ENCODE measurements at regions not wholly inside any gene's neighbourhood (a gene's known extent, or its start where the extent isn't known, plus 50 kb on each side); places are given as distances from the start of the nearest gene placed in this dataset.

DNA sequence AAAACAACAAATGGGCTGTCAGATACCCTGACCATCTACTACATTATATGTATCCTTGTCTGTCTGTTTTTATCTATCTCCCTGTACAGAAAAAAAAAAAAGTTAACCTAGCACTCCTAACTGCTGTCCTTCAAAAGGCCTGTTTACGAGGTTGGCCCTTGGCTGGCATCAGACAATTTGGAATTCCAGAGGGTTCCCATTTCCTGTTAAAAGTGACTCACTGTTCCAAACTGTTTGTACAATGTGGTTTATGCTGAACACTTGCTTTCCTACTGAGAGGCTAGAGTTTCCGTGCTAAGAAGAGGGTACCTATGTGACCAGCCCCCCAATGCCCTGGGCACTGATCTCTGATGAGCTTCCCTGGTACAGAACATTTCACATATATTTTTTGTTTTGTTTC is 65.9 kb upstream of the HMGXB4 start:
- BruUV-seq (replicated peaks), result no TSS peak
- 100% methylated on average over 2 of the region's 2 CpGs for WGBS (ENCODE audit: insufficient coverage, low coverage, missing lambda C conversion rate)
- DNase-seq (ENCODE audit: extremely low read depth in 1 of 4, low spot score in 3 of 4), result no peak
- no peak for ATAC-seq
- Histone ChIP-seq H3K79me2 (ENCODE audit: control insufficient read depth, insufficient read depth, low read length) (no peaks in the 10 kb centered on the region), H3K9me3 (replicated peaks; ENCODE audit: control insufficient read depth, insufficient read depth, low read depth, low read length) (peaks cover 4% of the 10 kb centered on the region), H4K20me1 (replicated peaks; ENCODE audit: control insufficient read depth, insufficient read depth, low read length) (no peaks in the 10 kb centered on the region), H3K36me3 (ENCODE audit: control insufficient read depth, insufficient read depth, low read length) (peaks cover 32% of the 10 kb centered on the region), H3K9ac (ENCODE audit: insufficient read depth in 1 of 2, low read depth in 2 of 2, low read length in 2 of 2) (no peak overlapping the region), H2AFZ (ENCODE audit: low read depth, low read length) (no peak overlapping the region), H3K4me3 (no peak overlapping the region), H3K9me1 (ENCODE audit: control insufficient read depth, insufficient read depth, low read length) (no peaks in the 10 kb centered on the region), H3K27ac (ENCODE audit: extremely low read depth, low read depth, low read length) (no peak overlapping the region), H3K4me1 (replicated peaks in 1 of 2; ENCODE audit: control insufficient read depth in 2 of 2, insufficient read depth in 2 of 2, low read length in 2 of 2) (no peaks in the 10 kb centered on the region), H3K27me3 (ENCODE audit: control insufficient read depth in 2 of 2, insufficient read depth in 2 of 2, low read length in 2 of 2) (no peaks in the 10 kb centered on the region), H3K4me2 (ENCODE audit: insufficient read depth, low read length) (no peak overlapping the region)
- CTCF ChIA-PET (ENCODE audit: low intra/inter-chr PET ratio), result no interaction called here
- intact Hi-C loops (cut with micrococcal nuclease), result no loop called here
- in situ Hi-C loops (cut with MboI), result no loop called here
- POLR2A ChIA-PET, result no interaction called here
- FAIRE-seq, result no peak
- TF ChIP-seq CREB3 (tag; conservative IDR thresholded peaks at IDR 0.05; ENCODE audit: low read depth) (no peak), HSF4 (CRISPR knock-in tag; IDR thresholded peaks at IDR 0.05; ENCODE audit: borderline replicate concordance) (no peak), ARID3A (IDR thresholded peaks at IDR 0.05; ENCODE audit: borderline replicate concordance, low read depth, low read length) (no peak), SNIP1 (IDR thresholded peaks at IDR 0.05; ENCODE audit: low read depth) (no peak), SREBF1 (IDR thresholded peaks at IDR 0.05; ENCODE audit: borderline replicate concordance, low read depth, low read length) (no peak), HIVEP1 (CRISPR knock-in tag; IDR thresholded peaks at IDR 0.05) (no peak), TCF7L2 (IDR thresholded peaks at IDR 0.05; ENCODE audit: low read depth, low read length) (no peak), ZNF282 (CRISPR knock-in tag; IDR thresholded peaks at IDR 0.05) (no peak), RAD21 (CRISPR knock-in tag; conservative IDR thresholded peaks at IDR 0.05 in 1 of 2, IDR thresholded peaks at IDR 0.05 in 1 of 2) (no peak), SMARCA4 (IDR thresholded peaks at IDR 0.05) (no peak)
- TF ChIP-seq, protein P1, sequence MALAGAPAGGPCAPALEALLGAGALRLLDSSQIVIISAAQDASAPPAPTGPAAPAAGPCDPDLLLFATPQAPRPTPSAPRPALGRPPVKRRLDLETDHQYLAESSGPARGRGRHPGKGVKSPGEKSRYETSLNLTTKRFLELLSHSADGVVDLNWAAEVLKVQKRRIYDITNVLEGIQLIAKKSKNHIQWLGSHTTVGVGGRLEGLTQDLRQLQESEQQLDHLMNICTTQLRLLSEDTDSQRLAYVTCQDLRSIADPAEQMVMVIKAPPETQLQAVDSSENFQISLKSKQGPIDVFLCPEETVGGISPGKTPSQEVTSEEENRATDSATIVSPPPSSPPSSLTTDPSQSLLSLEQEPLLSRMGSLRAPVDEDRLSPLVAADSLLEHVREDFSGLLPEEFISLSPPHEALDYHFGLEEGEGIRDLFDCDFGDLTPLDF (CRISPR knock-in tag; IDR thresholded peaks at IDR 0.05), result no peak
